ENCODE measurements at regions not wholly inside any gene's neighbourhood (a gene's known extent, or its start where the extent isn't known, plus 50 kb on each side); places are given as distances from the start of the nearest gene placed in this dataset.

- TF ChIP-seq POLR2AphosphoS5 (IDR thresholded peaks at IDR 0.05; ENCODE audit: low read depth, low read length) (no peak), TCF7L2 (IDR thresholded peaks at IDR 0.05; ENCODE audit: low read depth, low read length) (no peak)
Observed at GRCh38 chr2:238570926-238571325, 144.2 kb downstream of the ASB1 start.
